Panc1 (cell line): ENCODE measurements at regions not wholly inside any gene's neighbourhood (a gene's known extent, or its start where the extent isn't known, plus 50 kb on each side); places are given as distances from the start of the nearest gene placed in this dataset.

ENCODE experiments used
- ATAC-seq: fragments of 200-7000 bp; cut with Tn5 transposase; 2 replicates; pipeline ENCODE4 v1.9.1; 2020; ENCODE audit warnings: mild to moderate bottlenecking, moderate library complexity
- BruUV-seq: library from RNA; stranded (reverse); fragments of 400-500 nt; replicated peaks from 2 replicates; lab custom pipeline; 2021; lab: Mats Ljungman, UMichigan
- CTCF ChIA-PET: fragments of 300-600 bp; sonication (Branson Sonifier 250); formaldehyde crosslinking; loops from one replicate; lab custom pipeline; 2022; ENCODE audit warnings: antibody characterized with exemption; lab: Charles Lee
- POLR2A ChIA-PET: fragments of 300-600 bp; sonication (Branson Sonifier 250); formaldehyde crosslinking; loops from one replicate; lab custom pipeline; 2022; ENCODE audit warnings: antibody characterized with exemption; lab: Charles Lee
- DNase-seq: peaks from one replicate; pipeline ENCODE4 v3.0.0-alpha.2; 2010; ENCODE audit warnings: low read depth, low spot score
- H3K27ac ChIP-seq: 2 replicates; pipeline ENCODE4 v1.5.1; 2011; ENCODE audit warnings: mild to moderate bottlenecking, low read length, inconsistent platforms
- H3K27me3 ChIP-seq: fragments of 200-500 bp; sonication (Bioruptor generic); 2 replicates; pipeline ENCODE4 v1.6.0; 2014; ENCODE audit warnings: low read length, inconsistent platforms; ENCODE audit not compliant: control insufficient read depth, insufficient read depth
- H3K36me3 ChIP-seq: fragments of 200-500 bp; sonication (Bioruptor generic); 2 replicates; pipeline ENCODE4 v1.5.1; 2014; ENCODE audit warnings: inconsistent platforms, mild to moderate bottlenecking, low read length, moderate library complexity; ENCODE audit not compliant: control insufficient read depth, insufficient read depth
- H3K4me1 ChIP-seq: 2 replicates; pipeline ENCODE4 v1.5.1; 2011; ENCODE audit warnings: inconsistent platforms, mild to moderate bottlenecking, low read length, moderate library complexity; ENCODE audit not compliant: control insufficient read depth, insufficient read depth
- H3K4me3 ChIP-seq, 2 experiments: 2 replicates each; pipeline ENCODE4 v1.5.1; 2011 to 2012; ENCODE audit warnings: low read depth in 2 of 2, low read length in 2 of 2, mild to moderate bottlenecking in 2 of 2, inconsistent platforms in 1 of 2, moderate library complexity in 1 of 2
- H3K9me3 ChIP-seq: fragments of 200-500 bp; sonication (Bioruptor generic); 2 replicates; pipeline ENCODE4 v1.5.1; 2014; ENCODE audit warnings: low read depth, mild to moderate bottlenecking, inconsistent platforms, low read length, moderate library complexity; ENCODE audit not compliant: control insufficient read depth, insufficient read depth
- POLR2AphosphoS5 ChIP-seq: IDR thresholded peaks from 2 replicates; pipeline ENCODE4 v1.6.1; 2012; ENCODE audit warnings: mild to moderate bottlenecking, low read depth, low read length, moderate library complexity
- REST ChIP-seq, 2 experiments: IDR thresholded peaks; 2 replicates each; pipeline ENCODE4 v1.6.1; 2011 to 2012; ENCODE audit warnings: low read depth in 2 of 2, control low read depth in 1 of 2, low read length in 1 of 2, mild to moderate bottlenecking in 1 of 2, moderate library complexity in 1 of 2; ENCODE audit not compliant: insufficient read depth in 1 of 2
- SIN3A ChIP-seq: IDR thresholded peaks from 2 replicates; pipeline ENCODE4 v1.6.1; 2012; ENCODE audit warnings: low read depth, mild to moderate bottlenecking, low read length, moderate library complexity, borderline replicate concordance; ENCODE audit not compliant: insufficient read depth
- TCF7L2 ChIP-seq: IDR thresholded peaks from 2 replicates; pipeline ENCODE4 v1.6.1; 2011; ENCODE audit warnings: mild to moderate bottlenecking, low read depth, low read length, inconsistent platforms
- in situ Hi-C: cut with HindIII; loops from 2 replicates; pipeline ENCODE4 v1.10.0; 2016; ENCODE audit warnings: low sequenced_read_pairs, low pct_unique_long_range_greater_than_20kb
- intact Hi-C: fragments of 100-400 bp; cut with micrococcal nuclease; formaldehyde crosslinking; loops from one replicate; pipeline ENCODE4 v1.10.0; 2022; ENCODE audit not compliant: unreplicated experiment
- TF ChIP-seq, protein P1 (sequence below): fragments of 450-650 bp; IDR thresholded peaks from 2 replicates; pipeline ENCODE4 v1.5.1; 2017; ENCODE audit warnings: mild to moderate bottlenecking

GRCh38 chr7:68456469-68456868 is 1141.8 kb upstream of the AUTS2 start:
- ATAC-seq (no peak), DNase-seq (no peak)
- in situ Hi-C loops: no loop called here
- Histone ChIP-seq H3K4me3 (no peak overlapping the region), H3K36me3 (no peaks in the 10 kb centered on the region), H3K4me1 (no peaks in the 10 kb centered on the region), H3K27me3 (no peaks in the 10 kb centered on the region), H3K9me3 (no peaks in the 10 kb centered on the region), H3K27ac (no peak overlapping the region)
- ChIA-PET POLR2A (no interaction called here), CTCF (no interaction called here)
- intact Hi-C loops: no loop called here
- TF ChIP-seq TCF7L2 (no peak), REST (IDR thresholded peaks at IDR 0.05; ENCODE audit: insufficient read depth in 1 of 2, low read depth in 2 of 2, low read length in 1 of 2) (no peak), POLR2AphosphoS5 (no peak), SIN3A (no peak)
- TF ChIP-seq, protein P1, sequence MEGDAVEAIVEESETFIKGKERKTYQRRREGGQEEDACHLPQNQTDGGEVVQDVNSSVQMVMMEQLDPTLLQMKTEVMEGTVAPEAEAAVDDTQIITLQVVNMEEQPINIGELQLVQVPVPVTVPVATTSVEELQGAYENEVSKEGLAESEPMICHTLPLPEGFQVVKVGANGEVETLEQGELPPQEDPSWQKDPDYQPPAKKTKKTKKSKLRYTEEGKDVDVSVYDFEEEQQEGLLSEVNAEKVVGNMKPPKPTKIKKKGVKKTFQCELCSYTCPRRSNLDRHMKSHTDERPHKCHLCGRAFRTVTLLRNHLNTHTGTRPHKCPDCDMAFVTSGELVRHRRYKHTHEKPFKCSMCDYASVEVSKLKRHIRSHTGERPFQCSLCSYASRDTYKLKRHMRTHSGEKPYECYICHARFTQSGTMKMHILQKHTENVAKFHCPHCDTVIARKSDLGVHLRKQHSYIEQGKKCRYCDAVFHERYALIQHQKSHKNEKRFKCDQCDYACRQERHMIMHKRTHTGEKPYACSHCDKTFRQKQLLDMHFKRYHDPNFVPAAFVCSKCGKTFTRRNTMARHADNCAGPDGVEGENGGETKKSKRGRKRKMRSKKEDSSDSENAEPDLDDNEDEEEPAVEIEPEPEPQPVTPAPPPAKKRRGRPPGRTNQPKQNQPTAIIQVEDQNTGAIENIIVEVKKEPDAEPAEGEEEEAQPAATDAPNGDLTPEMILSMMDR: no peak
- BruUV-seq: no TSS peak

GRCh38 chr7:68457481-68457880 is 1140.8 kb upstream of the AUTS2 start:
- ATAC-seq (no peak), DNase-seq (no peak)
- Histone ChIP-seq H3K27me3 (no peaks in the 10 kb centered on the region), H3K4me1 (no peaks in the 10 kb centered on the region), H3K4me3 (no peak overlapping the region), H3K27ac (no peak overlapping the region), H3K9me3 (no peaks in the 10 kb centered on the region), H3K36me3 (no peaks in the 10 kb centered on the region)
- ChIA-PET CTCF (no interaction called here), POLR2A (no interaction called here)
- no peak for TF ChIP-seq TCF7L2
- TF ChIP-seq, protein P1: no peak
- no peak for TF ChIP-seq SIN3A
- TF ChIP-seq REST (IDR thresholded peaks at IDR 0.05; ENCODE audit: insufficient read depth in 1 of 2, low read depth in 2 of 2, low read length in 1 of 2): no peak
- TF ChIP-seq POLR2AphosphoS5: no peak
- BruUV-seq: no TSS peak
- intact Hi-C loops (no loop called here), in situ Hi-C loops (no loop called here)
